AG04449 (cell line): ENCODE measurements at regions not wholly inside any gene's neighbourhood (a gene's known extent, or its start where the extent isn't known, plus 50 kb on each side); places are given as distances from the start of the nearest gene placed in this dataset.

Experiments
- CTCF ChIA-PET: fragments of 350-600 bp; formaldehyde crosslinking; extraction: SDS; loops from one replicate; lab custom pipeline; 2021; ENCODE audit warnings: antibody characterized with exemption; lab: Yijun Ruan, JAX
- POLR2A ChIA-PET: fragments of 400-600, 350-600 bp; formaldehyde crosslinking; extraction: SDS; loops from one replicate; lab custom pipeline; 2020; ENCODE audit warnings: antibody characterized with exemption, inconsistent platforms; lab: Yijun Ruan, JAX
- DNase-seq: peaks from one replicate; pipeline ENCODE4 v3.0.0-alpha.2; 2010; ENCODE audit warnings: low read depth, low spot score
- H3K4me3 ChIP-seq: 2 replicates; pipeline ENCODE4 v1.5.1; 2011; ENCODE audit warnings: low read depth, mild to moderate bottlenecking, control low read depth, low read length
- CTCF ChIP-seq: IDR thresholded peaks from one replicate; pipeline ENCODE4 v1.5.1; 2011; ENCODE audit warnings: mild to moderate bottlenecking, moderate library complexity, low read length, control low read depth, inconsistent platforms; ENCODE audit not compliant: insufficient read depth; ENCODE audit errors: missing control alignments

DNA sequence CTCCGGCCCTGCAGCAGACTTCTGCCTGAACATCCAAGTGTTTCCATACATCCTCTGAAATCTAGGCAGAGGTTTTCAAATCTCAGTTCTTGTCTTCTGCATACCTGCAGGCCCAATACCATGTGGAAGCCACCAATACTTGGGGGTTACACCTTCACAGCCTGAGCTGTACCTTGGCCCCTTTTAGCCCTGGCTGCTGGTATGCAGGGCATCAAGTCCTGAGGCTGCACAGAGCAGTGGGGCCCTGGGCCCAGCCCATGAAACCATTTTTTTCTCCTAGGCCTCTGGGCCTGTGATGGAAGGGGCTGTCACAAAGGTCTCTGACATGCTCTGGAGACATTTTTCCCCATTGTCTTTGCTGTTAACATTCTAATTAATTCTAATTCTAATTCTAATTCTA, 680.6 kb downstream of the ELAVL2 start:
- no peak overlapping the region for H3K4me3 ChIP-seq
- TF ChIP-seq CTCF = no peak
- DNase-seq = no peak
- ChIA-PET CTCF (no interaction called here), POLR2A (no interaction called here)

DNA sequence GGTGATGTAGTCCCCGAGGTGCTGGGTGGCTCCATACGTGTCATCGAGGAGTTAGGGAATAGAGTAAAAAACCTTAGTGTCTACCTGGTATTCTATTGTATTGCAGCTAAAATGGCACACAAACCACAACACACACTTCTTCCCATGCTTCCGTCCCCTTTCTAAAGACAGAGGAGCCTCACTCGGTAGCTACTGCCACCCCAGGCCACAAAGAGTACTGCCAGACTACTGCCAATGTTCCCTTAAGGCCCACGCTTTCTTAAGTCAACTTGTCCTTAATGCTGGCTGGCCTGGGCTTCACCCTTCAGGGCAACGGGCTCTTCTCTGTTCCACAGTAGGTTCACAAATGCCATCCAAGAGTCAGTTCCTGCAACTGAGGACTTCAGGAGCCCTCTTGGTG, 673.0 kb downstream of the ELAVL2 start:
- no peak for DNase-seq
- no peak for TF ChIP-seq CTCF
- ChIA-PET CTCF (no interaction called here), POLR2A (no interaction called here)
- no peak overlapping the region for H3K4me3 ChIP-seq

DNA sequence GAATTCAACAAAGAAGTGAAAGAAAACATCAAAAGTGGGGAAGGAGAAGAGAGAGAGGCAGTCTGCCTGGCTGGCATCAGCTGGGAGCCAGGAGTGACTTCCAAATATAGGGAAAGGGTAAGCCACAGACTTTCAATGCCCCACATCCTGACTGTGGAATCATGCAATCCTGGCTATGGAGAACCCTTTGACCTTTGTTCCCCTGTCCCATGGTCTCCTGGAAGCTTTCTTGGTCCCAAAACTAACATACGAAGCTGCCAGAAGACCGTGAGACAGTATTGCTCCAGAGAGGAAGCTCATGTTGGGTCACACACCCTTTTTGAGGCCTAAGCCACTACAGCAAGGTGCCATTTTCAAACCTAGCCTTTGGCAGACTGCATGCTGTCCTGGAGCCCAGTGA, 665.5 kb downstream of the ELAVL2 start:
- POLR2A ChIA-PET = no interaction called here
- CTCF ChIA-PET = no interaction called here

DNA sequence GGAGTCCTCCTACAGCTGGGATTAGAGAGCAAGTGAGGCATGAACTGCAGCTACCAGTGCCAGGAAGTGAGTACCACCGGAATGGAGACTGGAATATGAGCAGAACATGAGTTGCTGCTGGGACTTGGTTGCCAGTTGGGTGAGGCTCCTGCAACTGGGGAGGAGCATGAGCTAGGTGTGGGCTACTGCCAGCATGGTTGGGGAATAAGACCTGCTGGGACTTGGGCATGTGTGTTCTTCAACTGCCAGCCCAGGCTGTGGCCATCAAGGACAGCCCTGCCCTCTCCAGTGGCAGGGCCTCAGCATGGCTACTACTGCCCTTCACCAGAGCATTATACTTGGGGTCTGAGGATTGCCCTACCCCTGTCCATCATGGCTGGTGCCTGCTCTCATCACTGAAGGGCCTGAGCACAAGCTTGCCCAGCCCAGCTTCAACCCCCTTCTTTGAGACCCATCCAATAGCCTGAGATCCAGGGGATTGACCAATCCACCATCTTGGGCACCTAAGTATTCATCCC, 665.0 kb downstream of the ELAVL2 start:
- ChIA-PET CTCF (no interaction called here), POLR2A (no interaction called here)
- no peak for TF ChIP-seq CTCF
- DNase-seq = no peak
- H3K4me3 ChIP-seq = no peak overlapping the region

More for the DNA sequence above, 665.5 kb downstream of the ELAVL2 start:
- H3K4me3 ChIP-seq = no peak overlapping the region
- DNase-seq = no peak
- TF ChIP-seq CTCF = no peak

DNA sequence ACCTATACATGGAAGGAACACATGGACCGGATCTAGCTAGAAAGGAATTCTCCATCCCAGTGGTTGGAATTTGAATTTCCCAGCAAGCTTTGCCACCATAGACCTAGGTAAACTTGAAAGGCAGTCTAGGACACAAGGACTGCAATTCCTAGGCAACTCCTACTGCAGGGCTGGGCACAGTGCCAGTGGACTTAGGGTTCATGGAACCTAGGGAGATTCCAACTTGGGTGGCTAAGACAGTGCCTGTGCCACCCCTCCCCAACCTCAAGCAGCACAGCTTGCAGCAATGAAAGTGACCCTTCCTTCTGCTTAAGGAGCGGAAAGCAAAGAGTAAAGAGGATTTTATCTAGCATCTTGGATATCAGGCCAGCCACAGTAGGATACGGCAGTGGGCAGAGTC, 663.3 kb downstream of the ELAVL2 start:
- DNase-seq = no peak
- ChIA-PET POLR2A (no interaction called here), CTCF (no interaction called here)
- no peak for TF ChIP-seq CTCF
- no peak overlapping the region for H3K4me3 ChIP-seq

- no peak for TF ChIP-seq CTCF
- no peak for DNase-seq
- no peak overlapping the region for H3K4me3 ChIP-seq
- ChIA-PET CTCF (no interaction called here), POLR2A (no interaction called here)
Observed at GRCh38 chr9:23171479-23171878, 654.6 kb downstream of the ELAVL2 start.

- DNase-seq = no peak
- H3K4me3 ChIP-seq = no peak overlapping the region
- ChIA-PET POLR2A (no interaction called here), CTCF (no interaction called here)
- TF ChIP-seq CTCF = no peak
Observed at GRCh38 chr9:23172206-23172605, 653.8 kb downstream of the ELAVL2 start.
